ENCODE measurements at regions not wholly inside any gene's neighbourhood (a gene's known extent, or its start where the extent isn't known, plus 50 kb on each side); places are given as distances from the start of the nearest gene placed in this dataset.
"Not testable (repeated sequence)": the region's sequence is repeated elsewhere in the genome, so short reads cannot be mapped to it uniquely, and the experiment has no call there.

- intact Hi-C loops (cut with micrococcal nuclease); DNase-seq (ENCODE audit: low spot score); H3K27ac Mint-ChIP-seq; H3K4me3 Mint-ChIP-seq (ENCODE audit: low read depth); H3K4me1 Mint-ChIP-seq (ENCODE audit: low read depth); H3K27me3 Mint-ChIP-seq (ENCODE audit: low read depth); H3K36me3 Mint-ChIP-seq (ENCODE audit: low read depth): not testable (repeated sequence)
- peaks cover 27% of the 10 kb centered on the region for H3K9me3 Mint-ChIP-seq
Measured at GRCh38 chr5:3147405-3147804, 395.9 kb upstream of the IRX2 start.

GRCh38 chr5:3145641-3146040, 394.2 kb upstream of the IRX2 start:
- Mint-ChIP-seq H3K4me3 (ENCODE audit: low read depth) (no peak overlapping the region), H3K4me1 (ENCODE audit: low read depth) (no peaks in the 10 kb centered on the region), H3K9me3 (peaks cover 25% of the 10 kb centered on the region), H3K27me3 (ENCODE audit: low read depth) (no peaks in the 10 kb centered on the region), H3K36me3 (ENCODE audit: low read depth) (no peaks in the 10 kb centered on the region), H3K27ac (no peak overlapping the region)
- DNase-seq (ENCODE audit: low spot score) = no peak
- intact Hi-C loops (cut with micrococcal nuclease) = no loop called here

- Mint-ChIP-seq H3K4me3 (ENCODE audit: low read depth) (no peak overlapping the region), H3K36me3 (ENCODE audit: low read depth) (no peaks in the 10 kb centered on the region), H3K4me1 (ENCODE audit: low read depth) (no peaks in the 10 kb centered on the region), H3K9me3 (peaks cover 23% of the 10 kb centered on the region), H3K27me3 (ENCODE audit: low read depth) (no peaks in the 10 kb centered on the region), H3K27ac (no peak overlapping the region)
- no peak for DNase-seq (ENCODE audit: low spot score)
- intact Hi-C loops (cut with micrococcal nuclease) = no loop called here
Measured at GRCh38 chr5:3143382-3143781, 391.9 kb upstream of the IRX2 start.

GRCh38 chr5:3142261-3143027, 391.0 kb upstream of the IRX2 start:
- Mint-ChIP-seq H3K27me3 (ENCODE audit: low read depth) (no peaks in the 10 kb centered on the region), H3K4me1 (ENCODE audit: low read depth) (no peaks in the 10 kb centered on the region), H3K4me3 (ENCODE audit: low read depth) (no peak overlapping the region), H3K27ac (no peak overlapping the region), H3K36me3 (ENCODE audit: low read depth) (no peaks in the 10 kb centered on the region), H3K9me3 (peaks cover 17% of the 10 kb centered on the region)
- DNase-seq (ENCODE audit: low spot score) = no peak
- intact Hi-C loops (cut with micrococcal nuclease) = no loop called here

- Mint-ChIP-seq H3K27ac (no peak overlapping the region), H3K4me3 (ENCODE audit: low read depth) (no peak overlapping the region), H3K9me3 (peaks cover 21% of the 10 kb centered on the region), H3K36me3 (ENCODE audit: low read depth) (no peaks in the 10 kb centered on the region), H3K4me1 (ENCODE audit: low read depth) (no peaks in the 10 kb centered on the region), H3K27me3 (ENCODE audit: low read depth) (no peaks in the 10 kb centered on the region)
- intact Hi-C loops (cut with micrococcal nuclease) = no loop called here
- no peak for DNase-seq (ENCODE audit: low spot score)
Measured at GRCh38 chr5:3140117-3140516, 388.6 kb upstream of the IRX2 start.

GRCh38 chr5:3139499-3139931, 388.0 kb upstream of the IRX2 start:
- Mint-ChIP-seq H3K27me3 (ENCODE audit: low read depth) (no peaks in the 10 kb centered on the region), H3K9me3 (peaks cover 23% of the 10 kb centered on the region), H3K36me3 (ENCODE audit: low read depth) (no peaks in the 10 kb centered on the region), H3K4me1 (ENCODE audit: low read depth) (no peaks in the 10 kb centered on the region), H3K4me3 (ENCODE audit: low read depth) (no peak overlapping the region), H3K27ac (no peak overlapping the region)
- DNase-seq (ENCODE audit: low spot score) = no peak
- intact Hi-C loops (cut with micrococcal nuclease) = no loop called here

GRCh38 chr5:3131161-3131560, 379.7 kb upstream of the IRX2 start:
- Mint-ChIP-seq H3K4me1 (ENCODE audit: low read depth) (no peaks in the 10 kb centered on the region), H3K27me3 (ENCODE audit: low read depth) (no peaks in the 10 kb centered on the region), H3K36me3 (ENCODE audit: low read depth) (no peaks in the 10 kb centered on the region), H3K4me3 (ENCODE audit: low read depth) (no peak overlapping the region), H3K9me3 (peaks cover 28% of the 10 kb centered on the region), H3K27ac (no peak overlapping the region)
- no peak for DNase-seq (ENCODE audit: low spot score)
- intact Hi-C loops (cut with micrococcal nuclease) = no loop called here

- H3K27ac Mint-ChIP-seq = no peak overlapping the region
- no peak overlapping the region for H3K4me3 Mint-ChIP-seq (ENCODE audit: low read depth)
- no peak for DNase-seq (ENCODE audit: low spot score)
- no peaks in the 10 kb centered on the region for H3K27me3 Mint-ChIP-seq (ENCODE audit: low read depth)
- no peaks in the 10 kb centered on the region for H3K36me3 Mint-ChIP-seq (ENCODE audit: low read depth)
- intact Hi-C loops (cut with micrococcal nuclease) = no loop called here
- H3K9me3 Mint-ChIP-seq = peaks cover 23% of the 10 kb centered on the region
- H3K4me1 Mint-ChIP-seq (ENCODE audit: low read depth) = no peaks in the 10 kb centered on the region
Measured at GRCh38 chr5:3129252-3129651, 377.8 kb upstream of the IRX2 start.

- intact Hi-C loops (cut with micrococcal nuclease) = no loop called here
- Mint-ChIP-seq H3K27ac (no peak overlapping the region), H3K4me3 (ENCODE audit: low read depth) (no peak overlapping the region), H3K4me1 (ENCODE audit: low read depth) (no peaks in the 10 kb centered on the region), H3K36me3 (ENCODE audit: low read depth) (no peaks in the 10 kb centered on the region), H3K27me3 (ENCODE audit: low read depth) (no peaks in the 10 kb centered on the region), H3K9me3 (peaks cover 22% of the 10 kb centered on the region)
- DNase-seq (ENCODE audit: low spot score) = no peak
Measured at GRCh38 chr5:3127423-3127911, 376.0 kb upstream of the IRX2 start.

GRCh38 chr5:3126639-3127038, 375.2 kb upstream of the IRX2 start:
- Mint-ChIP-seq H3K27me3 (ENCODE audit: low read depth) (no peaks in the 10 kb centered on the region), H3K9me3 (peaks cover 22% of the 10 kb centered on the region), H3K4me1 (ENCODE audit: low read depth) (no peaks in the 10 kb centered on the region), H3K4me3 (ENCODE audit: low read depth) (no peak overlapping the region), H3K36me3 (ENCODE audit: low read depth) (no peaks in the 10 kb centered on the region), H3K27ac (no peak overlapping the region)
- no peak for DNase-seq (ENCODE audit: low spot score)
- intact Hi-C loops (cut with micrococcal nuclease) = no loop called here

GRCh38 chr5:3124410-3124809, 372.9 kb upstream of the IRX2 start:
- H3K4me1 Mint-ChIP-seq (ENCODE audit: low read depth) = no peaks in the 10 kb centered on the region
- H3K9me3 Mint-ChIP-seq = peaks cover 8% of the 10 kb centered on the region
- no peaks in the 10 kb centered on the region for H3K27me3 Mint-ChIP-seq (ENCODE audit: low read depth)
- no peak overlapping the region for H3K4me3 Mint-ChIP-seq (ENCODE audit: low read depth)
- DNase-seq (ENCODE audit: low spot score) = no peak
- H3K27ac Mint-ChIP-seq = no peak overlapping the region
- intact Hi-C loops (cut with micrococcal nuclease) = no loop called here
- H3K36me3 Mint-ChIP-seq (ENCODE audit: low read depth) = no peaks in the 10 kb centered on the region

- no peak overlapping the region for H3K4me3 Mint-ChIP-seq (ENCODE audit: low read depth)
- intact Hi-C loops (cut with micrococcal nuclease) = no loop called here
- H3K27me3 Mint-ChIP-seq (ENCODE audit: low read depth) = peaks cover 2% of the 10 kb centered on the region
- no peaks in the 10 kb centered on the region for H3K36me3 Mint-ChIP-seq (ENCODE audit: low read depth)
- H3K4me1 Mint-ChIP-seq (ENCODE audit: low read depth) = no peaks in the 10 kb centered on the region
- no peak for DNase-seq (ENCODE audit: low spot score)
- H3K9me3 Mint-ChIP-seq = peaks cover 8% of the 10 kb centered on the region
- no peak overlapping the region for H3K27ac Mint-ChIP-seq
Measured at GRCh38 chr5:3123763-3124157, 372.3 kb upstream of the IRX2 start.

- peaks cover 5% of the 10 kb centered on the region for H3K27me3 Mint-ChIP-seq (ENCODE audit: low read depth)
- no peak overlapping the region for H3K27ac Mint-ChIP-seq
- no peaks in the 10 kb centered on the region for H3K36me3 Mint-ChIP-seq (ENCODE audit: low read depth)
- H3K4me3 Mint-ChIP-seq (ENCODE audit: low read depth) = no peak overlapping the region
- peaks cover 3% of the 10 kb centered on the region for H3K9me3 Mint-ChIP-seq
- no peak for DNase-seq (ENCODE audit: low spot score)
- intact Hi-C loops (cut with micrococcal nuclease) = no loop called here
- no peaks in the 10 kb centered on the region for H3K4me1 Mint-ChIP-seq (ENCODE audit: low read depth)
Measured at GRCh38 chr5:3122985-3123762, 371.7 kb upstream of the IRX2 start.
